Medulla oblongata (tissue), 1 donor: ENCODE measurements at regions not wholly inside any gene's neighbourhood (a gene's known extent, or its start where the extent isn't known, plus 50 kb on each side); places are given as distances from the start of the nearest gene placed in this dataset.

Source experiments
- DNase-seq: peaks from one replicate; pipeline ENCODE4 v3.0.0-alpha.2; 2015; ENCODE audit errors: extremely low spot score

DNA sequence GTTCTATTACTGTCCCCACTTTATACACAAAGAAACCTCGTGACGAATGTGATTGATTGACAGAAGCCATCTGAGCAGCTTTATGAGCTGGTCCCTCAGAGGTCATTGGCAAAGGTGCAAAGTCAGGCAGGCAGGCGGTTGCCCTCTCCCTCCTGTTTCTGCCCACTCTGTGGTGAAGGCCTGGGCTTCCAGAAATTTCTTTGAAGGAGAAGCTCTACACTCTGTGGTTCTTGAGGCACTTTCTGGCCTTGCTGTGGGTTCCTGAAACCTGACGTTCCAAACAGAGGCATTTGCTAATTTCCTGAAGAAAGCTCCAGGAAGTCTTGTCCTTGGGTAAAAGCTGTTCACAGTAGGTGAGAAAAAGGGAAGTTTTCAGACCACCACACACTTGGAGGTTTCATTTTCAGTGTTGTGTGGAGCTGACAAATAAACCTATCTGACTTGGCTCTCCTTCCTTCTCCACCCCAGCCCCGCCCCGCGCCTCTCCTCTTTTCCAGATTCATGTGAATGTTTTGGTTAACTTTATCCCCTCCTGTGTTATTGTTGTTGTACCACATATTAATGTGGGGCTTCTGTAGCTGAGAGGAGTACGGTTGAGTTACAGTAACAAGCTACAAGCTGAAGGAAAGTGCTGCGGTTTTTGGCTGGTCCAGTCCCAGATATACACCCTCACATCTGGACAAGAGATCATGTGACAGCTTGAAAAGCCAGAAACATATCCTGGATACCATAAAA lies 274.1 kb downstream of the CLIC5 start:
- DNase-seq = peak; percentile 80

DNA sequence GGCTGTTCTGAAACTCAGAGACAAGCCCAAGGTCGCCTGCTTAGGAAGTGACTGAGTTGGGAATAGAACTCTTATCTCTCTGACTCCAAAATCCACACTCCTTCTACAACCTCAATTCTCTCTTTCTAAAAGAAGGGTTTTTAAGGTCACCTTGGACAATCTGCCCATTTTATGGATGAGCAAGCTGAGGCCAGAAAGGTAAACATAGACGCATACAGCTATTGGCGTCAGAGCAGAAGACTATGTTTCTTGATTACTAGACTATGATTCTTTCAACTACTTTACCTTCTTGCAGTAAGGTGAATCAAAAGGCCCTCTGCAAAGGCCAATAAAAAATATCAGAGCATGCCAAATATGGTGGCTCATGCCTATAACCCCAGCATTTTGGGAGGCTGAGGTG lies 276.6 kb downstream of the CLIC5 start:
- DNase-seq = no peak

DNA sequence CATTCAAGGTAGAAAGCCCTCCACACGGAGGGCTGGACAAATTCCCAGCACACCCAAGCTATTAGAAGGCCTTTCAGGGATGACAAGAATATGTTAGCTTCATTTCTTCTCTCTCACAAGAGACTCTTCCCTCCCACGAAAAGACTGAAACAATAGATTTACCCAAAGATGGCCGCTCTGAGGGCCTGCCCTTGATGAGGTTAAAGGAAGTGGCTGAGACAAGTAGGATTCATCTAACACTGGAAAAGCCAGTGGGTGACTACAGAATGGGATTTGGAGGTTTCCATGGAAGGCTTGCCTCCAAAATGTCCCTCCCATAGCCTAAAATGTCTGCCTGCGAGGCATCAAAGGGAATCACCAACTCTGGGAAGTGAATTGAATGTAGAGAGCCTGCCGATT lies 277.6 kb downstream of the CLIC5 start:
- no peak for DNase-seq

DNA sequence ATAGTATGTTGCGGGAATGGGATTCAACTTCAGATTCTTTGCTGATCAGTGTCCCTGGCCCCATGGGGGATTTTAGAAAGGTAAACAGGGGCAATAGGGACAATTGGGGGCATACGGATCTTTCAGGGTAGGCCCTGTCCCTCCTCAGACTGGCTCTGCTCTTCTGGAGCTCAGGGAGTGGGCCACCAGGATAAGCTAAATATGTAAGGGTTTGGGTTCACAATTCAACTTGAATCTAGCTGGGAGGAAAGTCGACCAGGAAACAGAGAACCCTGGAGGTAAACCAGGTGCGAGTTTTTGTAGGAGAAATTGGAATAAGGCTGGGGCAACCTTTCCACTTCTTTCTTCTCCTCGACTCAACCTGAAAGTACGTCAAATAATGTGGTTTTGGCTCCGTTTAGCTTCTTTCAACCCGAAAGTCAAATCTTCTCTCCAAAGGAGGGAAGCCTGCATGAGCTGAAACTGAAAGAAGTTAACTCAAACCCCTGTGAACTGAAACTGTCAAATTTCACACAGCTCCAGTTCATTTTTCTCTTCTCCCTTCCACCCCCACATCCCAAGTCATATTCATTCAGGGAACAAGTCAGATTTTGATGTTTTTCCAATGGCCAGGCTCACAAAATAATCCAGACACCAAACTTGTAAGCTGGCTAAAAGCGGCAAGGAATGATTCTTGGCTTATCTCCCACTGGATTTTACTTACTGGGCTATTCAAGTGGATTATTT lies 278.2 kb downstream of the CLIC5 start:
- DNase-seq = peak; percentile 46

DNA sequence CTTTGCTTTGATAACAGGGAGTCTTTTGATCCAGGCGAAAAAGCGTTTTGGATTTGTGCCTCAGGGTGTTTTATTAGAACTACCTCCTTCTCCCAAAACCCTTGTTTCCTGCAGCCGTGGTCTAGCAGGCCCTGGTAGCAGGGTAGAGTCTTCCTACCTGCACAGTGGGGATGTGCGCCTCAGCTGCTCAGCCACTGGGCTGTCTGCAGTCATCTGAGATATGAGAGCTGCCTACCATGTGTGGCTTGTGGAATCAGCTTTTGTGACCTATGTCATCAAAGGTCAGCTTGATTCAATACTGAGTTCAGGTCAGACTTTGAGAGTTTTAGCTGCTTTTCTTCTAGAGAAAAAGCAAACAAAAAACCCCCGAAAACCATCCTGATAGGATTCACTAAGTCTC lies 279.5 kb downstream of the CLIC5 start:
- DNase-seq = no peak

DNA sequence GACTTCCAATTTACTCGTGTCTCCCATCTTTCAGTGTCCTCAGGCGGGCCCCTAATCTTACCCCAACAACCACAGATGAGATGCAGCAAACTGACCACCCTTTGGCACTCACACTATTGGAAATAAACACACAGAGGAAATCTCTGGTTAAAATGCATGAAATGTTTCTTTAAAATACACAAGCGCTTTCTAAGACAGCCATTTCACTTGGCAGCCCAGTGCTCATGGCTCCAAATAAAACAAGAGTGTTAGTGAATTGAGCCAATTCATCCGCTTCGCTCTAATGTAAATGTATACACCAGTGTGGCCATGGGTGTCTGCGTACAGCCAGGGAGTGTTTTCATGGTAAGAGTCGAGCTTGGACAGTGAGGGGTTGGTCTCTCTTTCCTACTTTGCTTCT lies 282.9 kb downstream of the CLIC5 start:
- no peak for DNase-seq

DNA sequence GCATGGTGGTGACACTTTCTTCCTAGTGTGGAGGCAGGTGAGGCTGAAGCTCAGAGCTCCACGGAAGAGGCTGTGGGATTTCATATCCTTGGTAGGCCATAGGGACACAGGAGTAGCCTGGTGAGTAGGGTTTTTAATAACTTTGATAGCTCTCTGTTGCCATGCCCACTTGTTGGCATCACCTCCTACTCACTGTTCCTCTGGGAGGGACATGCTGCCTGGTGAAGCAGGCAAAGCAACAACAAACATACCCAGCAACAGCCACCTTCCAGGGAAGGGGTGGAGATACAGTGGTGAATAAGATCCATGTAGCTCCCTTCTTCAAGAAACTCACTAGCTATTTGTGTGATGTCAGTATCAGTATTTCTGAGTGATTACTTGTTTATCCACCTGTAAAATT lies 285.4 kb downstream of the CLIC5 start:
- no peak for DNase-seq

DNA sequence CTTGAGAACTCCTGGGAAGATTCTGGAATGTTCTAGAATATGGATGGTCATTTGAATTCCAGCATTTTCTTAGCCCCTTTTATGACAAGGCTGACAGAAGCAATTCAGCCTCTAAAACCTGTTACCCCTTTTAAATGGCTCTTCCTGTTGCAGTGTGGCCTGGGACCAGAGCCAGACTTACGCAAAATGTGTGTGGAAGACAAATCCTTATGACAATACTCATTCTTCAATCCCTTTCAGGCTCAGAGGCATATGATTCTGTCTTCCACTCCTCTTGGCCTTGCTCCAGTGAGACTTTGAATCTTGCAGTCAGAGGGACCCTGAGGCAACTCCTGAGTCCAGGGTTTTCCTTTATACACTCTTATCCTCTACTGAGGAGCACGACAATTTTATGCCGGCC lies 287.0 kb downstream of the CLIC5 start:
- DNase-seq = no peak

DNA sequence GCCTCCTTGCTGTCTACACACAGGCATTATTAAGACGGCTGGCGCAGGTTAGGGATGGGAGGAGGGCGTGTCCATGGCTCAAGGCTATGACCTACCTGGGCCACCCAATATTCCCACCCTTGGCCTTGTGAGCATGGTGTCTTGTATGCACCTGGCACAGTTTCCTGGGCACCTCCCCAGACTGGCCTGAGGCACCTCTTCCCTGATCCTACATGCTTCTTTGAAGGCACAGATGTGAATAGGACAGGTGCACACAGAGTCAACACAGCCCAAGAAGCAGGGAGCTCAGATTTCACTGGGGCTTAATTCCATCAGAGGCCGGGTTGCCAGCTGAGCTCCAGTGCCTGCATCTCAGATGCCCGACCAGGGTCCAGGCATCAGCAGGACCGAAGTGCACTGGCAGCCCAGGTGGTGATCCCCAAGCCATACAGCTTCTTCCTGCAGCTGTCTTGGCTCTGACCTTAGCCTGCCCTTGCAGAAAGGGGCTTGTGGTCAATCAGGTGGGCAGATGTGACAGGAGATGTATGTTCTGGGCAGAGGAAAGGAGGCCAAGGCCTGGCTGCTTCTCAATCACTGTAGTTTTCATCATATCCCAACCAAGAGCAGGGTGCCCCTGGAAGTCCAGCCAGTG lies 287.7 kb downstream of the CLIC5 start:
- DNase-seq = no peak

DNA sequence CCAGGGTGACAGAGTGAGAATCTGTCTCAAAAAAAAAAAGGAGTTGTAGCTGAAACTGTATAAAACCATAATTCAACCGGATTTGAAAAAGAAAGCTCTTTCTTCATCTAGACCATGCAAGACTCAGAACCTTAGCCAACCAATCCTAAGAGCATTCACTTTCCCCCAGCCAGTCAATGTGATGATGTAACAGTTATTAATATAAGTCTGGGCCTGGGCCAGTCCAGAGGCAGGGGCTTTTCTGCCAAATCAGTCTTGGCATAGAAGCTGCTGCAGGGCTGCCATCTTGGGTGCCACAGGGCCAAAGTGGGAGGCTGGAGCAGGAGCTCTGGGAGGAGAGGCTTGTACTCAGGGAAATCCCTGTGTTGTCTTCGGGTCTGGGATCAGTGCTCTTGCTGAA lies 288.4 kb downstream of the CLIC5 start:
- DNase-seq = no peak

DNA sequence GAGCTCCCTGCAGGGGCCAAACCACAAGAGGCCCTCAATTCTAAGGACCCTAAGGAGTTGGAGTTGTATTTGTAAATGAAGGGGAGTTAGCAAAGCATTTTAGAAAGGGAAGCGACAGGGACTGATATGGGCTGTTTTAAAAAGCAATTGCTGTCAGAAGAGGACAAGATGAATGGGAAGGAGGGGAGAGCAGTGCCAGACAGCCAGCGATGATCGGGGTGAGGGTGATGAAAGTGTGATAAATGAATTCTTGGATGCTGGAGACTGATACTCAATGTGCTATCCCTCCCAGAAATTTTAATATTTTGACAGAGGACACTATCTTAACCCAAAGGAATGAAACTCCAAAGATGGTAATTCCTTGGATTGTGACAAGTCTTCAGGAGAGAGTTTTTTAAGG lies 289.2 kb downstream of the CLIC5 start:
- no peak for DNase-seq

DNA sequence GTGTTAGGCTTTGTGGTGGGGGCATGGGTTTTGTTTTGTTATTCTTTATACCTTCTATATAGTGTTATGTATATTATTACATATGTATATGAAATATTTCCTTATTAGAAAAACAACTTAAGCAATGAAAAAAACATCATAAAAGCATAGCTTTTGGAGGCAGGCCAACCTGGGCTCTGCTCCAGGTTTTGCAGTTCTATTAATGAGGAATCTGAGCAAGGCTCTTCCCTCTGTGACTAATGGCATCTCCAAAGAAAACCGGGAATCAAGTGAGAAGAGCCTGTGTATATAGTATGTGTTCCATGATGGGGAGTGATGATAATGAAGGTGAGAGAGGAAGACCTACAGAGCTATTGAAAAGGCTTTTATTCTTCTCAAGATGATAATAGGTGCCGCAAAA lies 291.1 kb downstream of the CLIC5 start:
- no peak for DNase-seq

DNA sequence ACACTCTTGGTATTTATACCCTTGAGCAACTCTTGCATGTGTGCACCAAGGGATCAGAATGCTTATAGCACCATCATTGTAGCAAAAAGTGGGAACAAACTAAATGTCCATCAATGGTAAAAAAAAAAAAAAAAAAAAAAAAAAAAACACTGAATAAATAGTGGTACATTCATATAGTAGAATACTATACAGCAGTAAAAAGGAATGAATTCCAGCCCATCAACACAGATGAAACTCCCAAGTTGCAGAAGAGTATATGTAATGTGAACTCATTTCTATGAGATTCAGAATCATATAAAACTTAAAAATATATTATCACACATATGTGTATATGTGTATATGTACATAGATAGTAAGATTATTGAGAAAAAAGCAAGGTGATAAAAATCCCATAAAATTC lies 291.6 kb downstream of the CLIC5 start:
- no peak for DNase-seq

DNA sequence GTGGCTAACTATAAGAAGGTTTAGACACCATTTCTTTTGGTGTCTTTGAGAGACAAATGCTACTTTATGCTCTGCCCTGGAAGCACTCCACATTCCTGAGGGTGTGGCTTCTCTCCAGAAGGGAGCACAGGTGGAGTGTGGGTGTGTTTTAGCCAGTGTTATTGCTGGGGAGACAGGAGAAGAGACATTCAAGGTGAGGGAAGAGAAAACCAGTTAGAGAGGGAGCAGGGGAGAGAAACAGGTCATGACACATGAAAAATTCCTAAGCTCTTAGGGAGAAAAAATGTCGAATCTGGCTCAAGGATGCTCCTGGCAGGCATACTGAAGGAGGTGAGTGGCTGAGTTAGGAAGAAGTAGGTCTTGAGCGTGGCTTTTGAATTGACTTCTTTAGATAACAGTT lies 292.8 kb downstream of the CLIC5 start:
- DNase-seq = no peak

DNA sequence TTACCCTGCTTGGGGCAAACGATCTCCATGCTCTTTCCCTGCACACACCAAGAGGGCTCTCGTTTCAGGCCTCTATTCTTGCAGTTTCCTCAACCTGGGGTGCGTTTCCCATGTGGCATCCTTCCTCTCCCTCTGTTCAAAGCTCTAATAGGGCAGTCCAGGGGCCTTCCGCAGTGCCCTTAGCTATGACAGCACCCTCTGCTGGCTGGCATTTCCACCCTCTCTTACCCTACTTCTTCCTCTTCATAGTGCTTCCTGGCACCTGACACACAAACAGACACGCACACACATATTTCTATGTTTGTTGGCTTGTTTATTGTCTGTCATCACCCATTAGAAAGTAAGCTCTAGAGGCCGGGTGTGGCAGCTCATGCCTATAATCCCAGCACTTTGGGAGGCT lies 294.0 kb downstream of the CLIC5 start:
- no peak for DNase-seq

DNA sequence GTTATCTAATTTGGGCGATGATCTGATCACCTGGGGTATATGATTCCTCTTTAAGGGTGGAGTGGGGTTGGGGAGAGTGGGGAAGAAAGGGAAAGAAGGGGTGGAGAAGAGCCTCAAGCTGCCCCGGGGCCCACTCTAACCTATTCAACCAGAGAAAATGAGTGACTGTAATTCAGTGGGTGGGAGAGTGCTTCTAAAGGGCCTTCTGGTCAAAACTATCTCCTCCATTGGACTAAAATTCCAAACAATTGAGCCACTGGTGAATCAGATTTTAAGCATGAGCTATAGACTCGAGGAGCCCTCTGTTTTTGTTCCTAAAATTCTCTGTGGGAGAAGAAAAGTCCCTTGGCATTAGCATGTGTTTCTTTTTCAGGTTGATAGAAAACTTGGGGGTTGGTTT lies 296.8 kb downstream of the CLIC5 start:
- no peak for DNase-seq

DNA sequence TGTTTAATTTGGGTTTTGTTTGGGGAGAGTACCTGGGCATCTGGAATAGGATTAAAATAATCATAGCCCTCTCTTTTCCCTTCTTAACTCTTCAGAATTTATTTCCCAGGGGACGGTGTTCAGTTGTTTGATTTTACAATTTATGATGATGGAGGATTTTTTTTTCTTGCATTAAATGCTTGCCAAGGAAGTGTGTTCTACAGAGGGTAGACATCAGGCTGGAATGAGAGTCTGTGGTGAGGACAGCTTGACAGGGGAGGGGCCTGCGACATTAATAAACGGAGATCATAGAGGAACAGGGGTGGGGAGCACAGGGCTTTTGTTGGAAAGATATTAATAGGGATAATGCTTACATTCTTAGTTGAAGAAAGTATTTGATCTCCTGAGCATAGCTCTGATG lies 297.5 kb downstream of the CLIC5 start:
- DNase-seq = no peak

DNA sequence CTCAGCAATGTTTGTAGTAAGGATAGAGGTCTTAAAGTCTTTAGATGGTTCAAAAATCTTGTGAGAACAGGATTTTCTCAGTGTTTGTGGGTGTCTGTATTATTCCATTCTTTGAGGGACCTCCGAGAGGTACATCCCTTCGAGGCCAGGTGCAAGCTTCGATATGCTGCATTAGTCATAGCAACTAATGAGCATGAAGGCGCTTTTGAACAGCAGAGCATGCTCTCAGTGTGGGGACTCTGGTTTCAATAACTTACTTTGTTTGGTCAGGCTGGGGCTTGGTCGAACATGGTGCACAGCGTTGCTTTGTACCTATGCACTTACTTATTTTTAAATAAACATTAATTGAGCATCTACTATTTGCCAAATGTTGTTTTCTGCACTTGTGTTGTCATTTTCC lies 297.9 kb downstream of the CLIC5 start:
- DNase-seq = no peak

DNA sequence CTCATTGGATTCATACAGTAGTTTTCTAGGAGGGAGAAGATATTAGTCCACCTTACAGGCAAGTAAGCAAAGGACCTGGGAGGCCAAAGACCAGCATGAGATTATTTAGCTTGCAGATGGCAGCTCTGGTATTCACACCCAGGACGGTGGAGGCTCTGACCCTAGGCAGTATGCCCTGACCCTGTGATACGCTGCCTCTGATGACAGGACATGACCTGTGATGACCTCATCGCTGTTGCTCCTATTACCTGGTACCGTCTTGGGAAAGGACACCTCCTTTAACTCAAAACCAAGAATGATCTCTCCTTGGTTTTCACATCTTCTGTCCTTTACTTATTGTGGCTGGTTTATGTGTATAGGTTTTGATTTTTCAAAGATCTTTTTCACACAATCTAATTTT lies 298.6 kb downstream of the CLIC5 start:
- no peak for DNase-seq

DNA sequence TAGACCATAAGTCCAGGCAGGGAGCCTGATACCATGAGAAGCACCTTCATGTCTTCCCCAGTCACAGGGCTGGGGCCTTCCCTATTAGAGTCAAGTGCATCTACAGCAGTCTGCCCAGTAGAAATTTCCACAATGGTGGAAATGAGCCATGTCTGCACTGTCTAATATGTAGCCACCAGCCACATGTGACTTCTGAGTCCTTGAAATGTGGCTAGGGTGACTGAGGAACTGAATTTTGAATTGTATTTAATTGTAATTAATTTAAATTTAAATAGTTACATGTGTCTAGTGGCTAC lies 300.2 kb downstream of the CLIC5 start:
- DNase-seq = no peak

DNA sequence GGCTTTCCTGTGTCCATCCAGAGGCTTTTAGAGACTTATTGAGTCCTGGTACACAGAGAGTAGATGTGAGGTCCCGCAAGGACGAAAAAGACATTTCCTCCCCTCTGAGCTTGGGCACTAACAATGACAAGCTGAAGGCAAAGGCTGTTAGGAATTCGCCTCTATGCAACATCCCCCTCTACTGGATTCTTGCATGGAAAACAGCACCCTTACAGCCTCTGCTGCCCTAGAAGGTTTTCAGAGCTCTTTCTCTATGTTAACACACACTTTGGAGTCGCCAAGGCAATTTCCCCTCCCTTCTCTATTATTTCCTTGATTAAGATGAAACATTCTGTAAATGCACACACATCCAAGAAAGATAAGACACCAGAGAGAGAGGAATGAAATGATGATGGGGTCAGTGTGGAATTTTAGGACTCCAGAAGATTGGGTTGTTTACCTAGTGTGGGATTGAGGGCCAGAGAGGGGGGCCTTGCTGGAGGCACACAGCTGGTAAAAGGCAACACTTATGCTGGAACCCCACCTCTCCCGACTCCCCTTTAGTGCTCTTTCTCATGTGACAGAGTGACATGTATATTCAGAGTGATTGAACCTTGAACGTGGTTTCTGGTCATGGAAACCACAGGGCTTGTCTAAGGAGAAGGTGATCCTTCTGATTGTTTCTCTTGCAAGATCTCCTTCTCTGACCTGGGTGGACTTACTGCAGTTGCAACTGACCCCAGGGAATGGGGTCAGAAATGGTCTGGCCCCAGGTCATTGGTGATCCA lies 300.7 kb downstream of the CLIC5 start:
- peak; percentile 96 for DNase-seq

DNA sequence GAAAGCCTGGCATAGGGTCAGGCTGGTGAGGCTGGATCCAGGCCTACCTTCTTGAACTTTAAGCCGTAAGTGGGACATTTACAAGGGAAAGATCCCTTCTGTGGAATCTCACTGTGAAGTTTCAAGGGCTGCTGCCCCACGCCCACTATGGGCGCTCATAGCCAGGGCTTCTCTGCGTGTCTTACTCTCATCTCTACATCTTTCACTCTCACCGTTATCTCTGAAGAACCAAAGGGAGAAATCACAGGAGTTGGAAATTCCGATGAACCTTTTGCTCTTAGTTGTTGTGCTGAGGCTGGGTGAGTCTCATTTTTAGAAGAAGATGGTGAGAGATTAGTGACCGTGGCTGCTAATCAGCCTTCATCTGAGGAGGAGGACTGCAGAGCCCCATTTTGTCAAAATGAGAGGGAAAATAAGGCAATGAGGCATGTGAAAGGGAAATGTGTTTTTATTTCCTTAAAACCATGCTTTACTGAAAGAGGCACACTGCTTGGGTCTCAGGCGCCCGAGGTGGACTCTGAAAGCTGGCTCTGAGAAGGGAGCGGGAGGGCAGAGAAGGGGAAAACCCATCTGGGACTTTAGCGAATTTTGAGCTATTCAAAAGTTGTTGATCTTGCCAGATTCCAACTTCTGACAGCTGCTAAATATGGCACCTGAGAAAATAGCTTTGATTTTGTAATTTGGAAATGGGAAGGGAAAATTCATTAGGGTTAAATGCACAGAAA lies 301.5 kb downstream of the CLIC5 start:
- DNase-seq = no peak
